Suprapubic skin (tissue), 4 donors: ENCODE measurements at regions not wholly inside any gene's neighbourhood (a gene's known extent, or its start where the extent isn't known, plus 50 kb on each side); places are given as distances from the start of the nearest gene placed in this dataset.

Experiments used
- EP300 ChIP-seq: sonication (generic); formaldehyde crosslinking; IDR thresholded peaks from one replicate; pipeline ENCODE4 v1.6.1; 2017; ENCODE audit warnings: antibody characterized with exemption
- POLR2A ChIP-seq, 2 donors: fragments of 450-650 bp; IDR thresholded peaks; one replicate each; pipeline ENCODE4 v1.6.1; 2017; ENCODE audit warnings: antibody characterized with exemption in 2 of 2, mild to moderate bottlenecking in 2 of 2, moderate library complexity in 2 of 2
- POLR2AphosphoS5 ChIP-seq, 3 donors: sonication (generic); formaldehyde crosslinking; IDR thresholded peaks; one replicate each; pipeline ENCODE4 v1.6.1; 2017; ENCODE audit warnings: antibody characterized with exemption in 3 of 3
- TF ChIP-seq, protein P1 (sequence below), 2 donors: fragments of 200-600 bp in 1 of 2; fragments of 450-650 bp in 1 of 2; sonication (generic) in 1 of 2; IDR thresholded peaks; one replicate each; pipeline ENCODE4 v1.5.1; 2016 to 2019; ENCODE audit warnings: antibody characterized with exemption in 2 of 2, mild to moderate bottlenecking in 1 of 2, moderate library complexity in 1 of 2

DNA sequence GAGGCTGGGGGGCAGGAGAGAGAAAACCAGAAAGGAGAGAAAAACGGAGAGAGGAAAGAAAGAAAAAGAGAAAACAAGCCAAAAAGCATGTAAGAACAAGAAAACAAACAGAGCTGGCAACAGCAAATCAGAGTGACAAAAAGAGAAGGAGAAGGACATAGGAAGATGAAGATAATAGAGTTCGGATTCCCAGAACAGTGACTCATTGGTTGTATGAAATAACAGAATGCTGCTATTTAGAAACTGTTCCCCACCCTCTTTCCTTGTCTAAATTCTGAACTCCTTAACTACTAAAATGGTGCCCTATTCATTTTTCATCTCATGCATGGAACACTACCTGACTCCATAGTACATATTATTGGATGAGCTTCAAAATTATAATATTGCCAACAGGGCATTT is 317.4 kb downstream of the C11orf87 start:
- TF ChIP-seq, protein P1, sequence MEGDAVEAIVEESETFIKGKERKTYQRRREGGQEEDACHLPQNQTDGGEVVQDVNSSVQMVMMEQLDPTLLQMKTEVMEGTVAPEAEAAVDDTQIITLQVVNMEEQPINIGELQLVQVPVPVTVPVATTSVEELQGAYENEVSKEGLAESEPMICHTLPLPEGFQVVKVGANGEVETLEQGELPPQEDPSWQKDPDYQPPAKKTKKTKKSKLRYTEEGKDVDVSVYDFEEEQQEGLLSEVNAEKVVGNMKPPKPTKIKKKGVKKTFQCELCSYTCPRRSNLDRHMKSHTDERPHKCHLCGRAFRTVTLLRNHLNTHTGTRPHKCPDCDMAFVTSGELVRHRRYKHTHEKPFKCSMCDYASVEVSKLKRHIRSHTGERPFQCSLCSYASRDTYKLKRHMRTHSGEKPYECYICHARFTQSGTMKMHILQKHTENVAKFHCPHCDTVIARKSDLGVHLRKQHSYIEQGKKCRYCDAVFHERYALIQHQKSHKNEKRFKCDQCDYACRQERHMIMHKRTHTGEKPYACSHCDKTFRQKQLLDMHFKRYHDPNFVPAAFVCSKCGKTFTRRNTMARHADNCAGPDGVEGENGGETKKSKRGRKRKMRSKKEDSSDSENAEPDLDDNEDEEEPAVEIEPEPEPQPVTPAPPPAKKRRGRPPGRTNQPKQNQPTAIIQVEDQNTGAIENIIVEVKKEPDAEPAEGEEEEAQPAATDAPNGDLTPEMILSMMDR (IDR thresholded peaks at IDR 0.05) = no peak
- no peak for TF ChIP-seq EP300
- TF ChIP-seq POLR2A (IDR thresholded peaks at IDR 0.05) = no peak
- no peak for TF ChIP-seq POLR2AphosphoS5 (IDR thresholded peaks at IDR 0.05)
